ENCODE measurements at regions not wholly inside any gene's neighbourhood (a gene's known extent, or its start where the extent isn't known, plus 50 kb on each side); places are given as distances from the start of the nearest gene placed in this dataset.
A peak's percentile ranks its signal among the peaks of the same experiment; 100 is the strongest.

DNA sequence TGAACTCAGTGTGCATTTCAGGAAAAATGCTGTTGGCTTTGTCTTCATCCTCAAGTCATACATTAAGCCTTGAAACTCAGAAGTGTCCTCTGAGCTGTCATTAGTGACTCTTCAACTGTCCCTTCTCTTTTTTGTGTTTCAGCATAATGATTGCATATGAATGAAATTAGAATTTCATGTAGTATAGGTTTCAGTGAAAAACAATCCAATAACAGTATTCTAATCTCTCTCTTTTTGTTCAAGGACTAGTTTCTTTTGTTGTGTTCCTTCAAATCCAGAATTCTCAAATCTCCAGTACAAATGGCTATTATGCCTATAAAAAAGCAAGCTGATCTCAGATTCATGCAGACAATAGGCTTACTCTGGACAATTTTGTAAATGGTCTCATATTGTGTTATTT lies 133.5 kb downstream of the QPCT start:
- Histone ChIP-seq H3K36me3 (ENCODE audit: control insufficient read depth, insufficient read depth, low read length) (no peaks in the 10 kb centered on the region), H3K4me3 (ENCODE audit: low read length) (no peak overlapping the region), H3K9ac (ENCODE audit: low read length) (no peak overlapping the region), H3K4me1 (ENCODE audit: control insufficient read depth, insufficient read depth, low read length) (peaks cover 8% of the 10 kb centered on the region), H3K27me3 (ENCODE audit: control insufficient read depth, insufficient read depth, low read length) (no peaks in the 10 kb centered on the region), H3K27ac (ENCODE audit: low read depth, low read length) (no peak overlapping the region)

DNA sequence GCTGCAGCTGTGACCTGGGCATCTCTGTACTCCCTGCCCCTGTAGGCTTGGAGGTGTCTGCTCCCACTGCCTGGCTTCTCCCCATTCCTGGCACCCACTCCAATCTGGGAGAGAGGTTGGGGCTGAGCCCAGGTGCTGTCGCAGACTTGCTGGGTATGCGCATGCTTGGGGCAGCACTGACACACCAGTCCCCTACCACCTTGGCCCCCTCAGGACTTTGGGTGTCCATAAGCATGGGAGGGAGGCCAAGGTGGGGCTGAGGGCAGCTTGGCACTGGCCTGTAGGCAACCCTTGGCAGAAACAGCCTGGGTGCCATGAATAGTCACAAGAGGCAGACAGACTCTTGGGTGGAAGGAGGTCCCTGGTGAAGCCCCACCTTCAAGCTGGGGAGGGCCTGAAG lies 136.8 kb downstream of the QPCT start:
- no peak overlapping the region for H3K9ac ChIP-seq (ENCODE audit: low read length)
- H3K27ac ChIP-seq (ENCODE audit: low read depth, low read length): no peak overlapping the region
- H3K4me3 ChIP-seq (ENCODE audit: low read length): no peak overlapping the region
- no peaks in the 10 kb centered on the region for H3K27me3 ChIP-seq (ENCODE audit: control insufficient read depth, insufficient read depth, low read length)
- H3K4me1 ChIP-seq (ENCODE audit: control insufficient read depth, insufficient read depth, low read length): peaks cover 4% of the 10 kb centered on the region
- no peaks in the 10 kb centered on the region for H3K36me3 ChIP-seq (ENCODE audit: control insufficient read depth, insufficient read depth, low read length)

GRCh38 chr2:37489041-37489456 lies 144.6 kb downstream of the QPCT start:
- H3K9ac ChIP-seq (ENCODE audit: low read length): no peak overlapping the region
- no peak overlapping the region for H3K27ac ChIP-seq (ENCODE audit: low read depth, low read length)
- no peak overlapping the region for H3K4me3 ChIP-seq (ENCODE audit: low read length)
- no peaks in the 10 kb centered on the region for H3K27me3 ChIP-seq (ENCODE audit: control insufficient read depth, insufficient read depth, low read length)
- no peaks in the 10 kb centered on the region for H3K36me3 ChIP-seq (ENCODE audit: control insufficient read depth, insufficient read depth, low read length)
- H3K4me1 ChIP-seq (ENCODE audit: control insufficient read depth, insufficient read depth, low read length): no peaks in the 10 kb centered on the region

DNA sequence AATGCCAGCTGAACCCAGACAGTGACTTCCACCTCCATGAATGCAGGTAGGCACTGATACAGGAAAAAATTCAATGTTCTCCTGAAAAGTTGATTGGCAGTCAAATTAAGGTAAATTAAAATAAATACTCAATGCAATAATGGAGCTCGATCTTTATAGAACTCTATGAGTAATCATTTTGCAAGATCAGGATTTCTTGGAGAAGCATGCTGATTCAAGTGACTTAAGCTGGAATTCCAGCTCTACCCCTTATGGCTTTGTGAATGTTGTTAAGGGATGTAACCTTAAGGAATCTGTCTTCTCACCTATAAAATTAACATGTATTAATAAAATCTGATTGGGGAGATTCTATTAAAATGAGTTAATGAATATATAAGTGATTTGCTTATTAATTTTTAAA lies 145.1 kb downstream of the QPCT start:
- H3K4me1 ChIP-seq (ENCODE audit: control insufficient read depth, insufficient read depth, low read length): no peaks in the 10 kb centered on the region
- no peak overlapping the region for H3K9ac ChIP-seq (ENCODE audit: low read length)
- H3K27me3 ChIP-seq (ENCODE audit: control insufficient read depth, insufficient read depth, low read length): no peaks in the 10 kb centered on the region
- H3K36me3 ChIP-seq (ENCODE audit: control insufficient read depth, insufficient read depth, low read length): no peaks in the 10 kb centered on the region
- H3K4me3 ChIP-seq (ENCODE audit: low read length): no peak overlapping the region
- H3K27ac ChIP-seq (ENCODE audit: low read depth, low read length): no peak overlapping the region

- Histone ChIP-seq H3K27ac (ENCODE audit: low read depth, low read length) (no peak overlapping the region), H3K4me1 (ENCODE audit: control insufficient read depth, insufficient read depth, low read length) (no peaks in the 10 kb centered on the region), H3K4me3 (ENCODE audit: low read length) (no peak overlapping the region), H3K9ac (ENCODE audit: low read length) (no peak overlapping the region), H3K27me3 (ENCODE audit: control insufficient read depth, insufficient read depth, low read length) (no peaks in the 10 kb centered on the region), H3K36me3 (ENCODE audit: control insufficient read depth, insufficient read depth, low read length) (no peaks in the 10 kb centered on the region)
These were observed 149.0 kb downstream of the QPCT start for GRCh38 chr2:37493425-37493824.

- H3K9ac ChIP-seq (ENCODE audit: low read length): no peak overlapping the region
- H3K4me3 ChIP-seq (ENCODE audit: low read length): no peak overlapping the region
- no peaks in the 10 kb centered on the region for H3K36me3 ChIP-seq (ENCODE audit: control insufficient read depth, insufficient read depth, low read length)
- no peaks in the 10 kb centered on the region for H3K4me1 ChIP-seq (ENCODE audit: control insufficient read depth, insufficient read depth, low read length)
- no peaks in the 10 kb centered on the region for H3K27me3 ChIP-seq (ENCODE audit: control insufficient read depth, insufficient read depth, low read length)
- no peak overlapping the region for H3K27ac ChIP-seq (ENCODE audit: low read depth, low read length)
These were observed 154.7 kb downstream of the QPCT start for GRCh38 chr2:37499113-37499512.

GRCh38 chr2:37500031-37500430 lies 155.6 kb downstream of the QPCT start:
- H3K27ac ChIP-seq (ENCODE audit: low read depth, low read length): no peak overlapping the region
- H3K9ac ChIP-seq (ENCODE audit: low read length): no peak overlapping the region
- H3K36me3 ChIP-seq (ENCODE audit: control insufficient read depth, insufficient read depth, low read length): no peaks in the 10 kb centered on the region
- no peak overlapping the region for H3K4me3 ChIP-seq (ENCODE audit: low read length)
- H3K27me3 ChIP-seq (ENCODE audit: control insufficient read depth, insufficient read depth, low read length): no peaks in the 10 kb centered on the region
- H3K4me1 ChIP-seq (ENCODE audit: control insufficient read depth, insufficient read depth, low read length): no peaks in the 10 kb centered on the region

GRCh38 chr2:37501113-37501512 lies 156.7 kb downstream of the QPCT start:
- Histone ChIP-seq H3K4me3 (ENCODE audit: low read length) (no peak overlapping the region), H3K9ac (ENCODE audit: low read length) (no peak overlapping the region), H3K36me3 (ENCODE audit: control insufficient read depth, insufficient read depth, low read length) (no peaks in the 10 kb centered on the region), H3K27me3 (ENCODE audit: control insufficient read depth, insufficient read depth, low read length) (no peaks in the 10 kb centered on the region), H3K27ac (ENCODE audit: low read depth, low read length) (no peak overlapping the region), H3K4me1 (ENCODE audit: control insufficient read depth, insufficient read depth, low read length) (peaks cover 7% of the 10 kb centered on the region)

- H3K4me3 ChIP-seq (ENCODE audit: low read length): no peak overlapping the region
- peak overlapping the region; percentile 82 for H3K27ac ChIP-seq (ENCODE audit: low read depth, low read length)
- peaks cover 26% of the 10 kb centered on the region for H3K4me1 ChIP-seq (ENCODE audit: control insufficient read depth, insufficient read depth, low read length)
- no peaks in the 10 kb centered on the region for H3K36me3 ChIP-seq (ENCODE audit: control insufficient read depth, insufficient read depth, low read length)
- H3K9ac ChIP-seq (ENCODE audit: low read length): no peak overlapping the region
- H3K27me3 ChIP-seq (ENCODE audit: control insufficient read depth, insufficient read depth, low read length): no peaks in the 10 kb centered on the region
These were observed 162.1 kb downstream of the QPCT start for GRCh38 chr2:37506407-37507050.

- H3K4me1 ChIP-seq (ENCODE audit: control insufficient read depth, insufficient read depth, low read length): peaks cover 26% of the 10 kb centered on the region
- no peaks in the 10 kb centered on the region for H3K27me3 ChIP-seq (ENCODE audit: control insufficient read depth, insufficient read depth, low read length)
- peak overlapping the region; percentile 82 for H3K27ac ChIP-seq (ENCODE audit: low read depth, low read length)
- H3K4me3 ChIP-seq (ENCODE audit: low read length): no peak overlapping the region
- no peaks in the 10 kb centered on the region for H3K36me3 ChIP-seq (ENCODE audit: control insufficient read depth, insufficient read depth, low read length)
- H3K9ac ChIP-seq (ENCODE audit: low read length): no peak overlapping the region
These were observed 162.6 kb downstream of the QPCT start for GRCh38 chr2:37507051-37507410.

DNA sequence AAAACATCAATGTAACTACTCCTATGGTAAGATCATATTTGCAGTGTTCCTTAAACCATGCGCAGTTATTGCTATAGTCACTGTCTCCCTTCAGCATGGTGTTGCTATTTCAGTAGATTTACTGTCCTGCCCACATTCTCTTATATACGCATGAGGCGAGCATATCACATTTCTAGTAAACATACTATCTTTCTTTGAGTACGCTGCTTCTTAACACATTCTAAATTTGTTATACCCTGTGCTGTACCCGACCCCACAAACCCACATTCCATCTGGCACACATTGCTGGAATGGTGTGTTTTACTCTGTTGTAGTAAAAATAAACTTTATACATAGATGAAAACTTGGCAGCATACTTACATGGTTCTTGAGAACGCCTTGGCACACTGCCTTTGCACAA lies 163.3 kb downstream of the QPCT start:
- Histone ChIP-seq H3K9ac (ENCODE audit: low read length) (no peak overlapping the region), H3K36me3 (ENCODE audit: control insufficient read depth, insufficient read depth, low read length) (no peaks in the 10 kb centered on the region), H3K27ac (ENCODE audit: low read depth, low read length) (peak overlapping the region; percentile 82), H3K4me3 (ENCODE audit: low read length) (no peak overlapping the region), H3K27me3 (ENCODE audit: control insufficient read depth, insufficient read depth, low read length) (no peaks in the 10 kb centered on the region), H3K4me1 (ENCODE audit: control insufficient read depth, insufficient read depth, low read length) (peaks cover 26% of the 10 kb centered on the region)

DNA sequence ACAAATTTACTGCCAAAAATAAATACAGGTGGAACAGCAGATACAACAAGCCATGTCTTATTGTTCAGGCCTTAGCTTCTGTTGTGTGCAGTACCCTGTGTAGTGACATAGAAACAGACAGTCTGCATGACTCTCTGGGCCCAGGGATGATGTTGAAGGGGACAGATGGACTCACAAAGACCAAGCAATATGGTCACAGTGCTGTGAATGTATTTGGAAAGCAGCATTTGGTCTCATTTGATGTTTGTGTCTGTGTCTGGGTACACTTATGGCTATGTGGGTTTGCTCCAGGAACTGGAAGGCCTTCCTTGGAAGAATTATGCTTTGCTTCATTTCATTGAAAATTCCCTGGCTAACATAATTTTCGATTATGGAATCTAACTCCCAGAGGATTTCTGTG lies 158.5 kb downstream of the CDC42EP3 start:
- Histone ChIP-seq H3K36me3 (ENCODE audit: control insufficient read depth, insufficient read depth, low read length) (no peaks in the 10 kb centered on the region), H3K4me1 (ENCODE audit: control insufficient read depth, insufficient read depth, low read length) (peaks cover 3% of the 10 kb centered on the region), H3K9ac (ENCODE audit: low read length) (no peak overlapping the region), H3K27ac (ENCODE audit: low read depth, low read length) (no peak overlapping the region), H3K4me3 (ENCODE audit: low read length) (no peak overlapping the region), H3K27me3 (ENCODE audit: control insufficient read depth, insufficient read depth, low read length) (no peaks in the 10 kb centered on the region)

DNA sequence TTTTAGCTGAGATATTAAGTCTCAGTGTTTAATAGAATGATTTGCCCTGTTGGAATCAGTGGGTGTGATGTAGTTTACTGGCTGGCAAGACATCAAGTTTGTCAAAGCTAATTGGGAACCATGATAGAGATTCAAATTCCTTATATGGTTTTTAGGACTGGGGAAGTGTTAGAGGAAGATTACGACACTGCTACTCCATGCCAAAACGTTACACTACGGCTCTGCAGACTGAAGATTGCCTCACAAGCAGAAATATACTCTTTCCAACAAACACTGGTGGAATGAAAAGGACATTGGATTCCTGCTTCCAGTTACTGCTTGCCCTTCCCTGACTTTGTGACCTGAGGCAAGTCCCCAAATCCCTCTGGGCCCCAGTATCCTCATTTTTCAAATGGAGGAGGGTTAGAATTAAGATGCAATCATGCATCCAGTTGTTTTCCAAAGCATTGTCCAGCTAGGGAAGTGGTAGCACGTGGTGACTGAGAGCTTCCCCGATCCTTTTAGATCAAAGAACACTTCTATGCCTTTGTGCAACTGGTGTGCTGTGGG lies 147.6 kb downstream of the CDC42EP3 start:
- H3K36me3 ChIP-seq (ENCODE audit: control insufficient read depth, insufficient read depth, low read length): no peaks in the 10 kb centered on the region
- H3K4me1 ChIP-seq (ENCODE audit: control insufficient read depth, insufficient read depth, low read length): peaks cover 24% of the 10 kb centered on the region
- no peak overlapping the region for H3K4me3 ChIP-seq (ENCODE audit: low read length)
- H3K27ac ChIP-seq (ENCODE audit: low read depth, low read length): peak overlapping the region; percentile 78
- no peak overlapping the region for H3K9ac ChIP-seq (ENCODE audit: low read length)
- no peaks in the 10 kb centered on the region for H3K27me3 ChIP-seq (ENCODE audit: control insufficient read depth, insufficient read depth, low read length)

Measured in rectal smooth muscle tissue (tissue), 1 donor.